ENCODE measurements at regions not wholly inside any gene's neighbourhood (a gene's known extent, or its start where the extent isn't known, plus 50 kb on each side); places are given as distances from the start of the nearest gene placed in this dataset.

- no peak overlapping the region for H3K27ac ChIP-seq
- no peak overlapping the region for H3K4me3 ChIP-seq
- DNase-seq (no peak), ATAC-seq (no peak)
- no peaks in the 10 kb centered on the region for H3K9me3 ChIP-seq
- no peaks in the 10 kb centered on the region for H3K27me3 ChIP-seq
- H3K4me1 ChIP-seq: no peaks in the 10 kb centered on the region
- TF ChIP-seq CTCF (IDR thresholded peaks at IDR 0.05): no peak
- intact Hi-C loops (cut with DNase I): no loop called here
- H3K36me3 ChIP-seq: no peaks in the 10 kb centered on the region
Measured at GRCh38 chr14:84850595-84850994, 679.3 kb upstream of the FLRT2 start.

- Histone ChIP-seq H3K4me1 (no peaks in the 10 kb centered on the region), H3K36me3 (no peaks in the 10 kb centered on the region), H3K27ac (no peak overlapping the region), H3K9me3 (no peaks in the 10 kb centered on the region), H3K4me3 (no peak overlapping the region), H3K27me3 (no peaks in the 10 kb centered on the region)
- intact Hi-C loops (cut with DNase I): no loop called here
- no peak for ATAC-seq
- DNase-seq: no peak
- TF ChIP-seq CTCF (IDR thresholded peaks at IDR 0.05): no peak
Measured at GRCh38 chr14:84856751-84857534, 673.0 kb upstream of the FLRT2 start.

- Histone ChIP-seq H3K4me1 (no peaks in the 10 kb centered on the region), H3K4me3 (no peak overlapping the region), H3K27ac (no peak overlapping the region), H3K27me3 (no peaks in the 10 kb centered on the region), H3K9me3 (no peaks in the 10 kb centered on the region), H3K36me3 (no peaks in the 10 kb centered on the region)
- no peak for ATAC-seq
- no peak for DNase-seq
- TF ChIP-seq CTCF (IDR thresholded peaks at IDR 0.05): no peak
- intact Hi-C loops (cut with DNase I): no loop called here
Measured at GRCh38 chr14:84857571-84857970, 672.4 kb upstream of the FLRT2 start.

GRCh38 chr14:84859116-84859515 is 670.8 kb upstream of the FLRT2 start:
- no peak overlapping the region for H3K4me3 ChIP-seq
- intact Hi-C loops (cut with DNase I): no loop called here
- no peaks in the 10 kb centered on the region for H3K36me3 ChIP-seq
- H3K4me1 ChIP-seq: no peaks in the 10 kb centered on the region
- no peak overlapping the region for H3K27ac ChIP-seq
- no peak for TF ChIP-seq CTCF (IDR thresholded peaks at IDR 0.05)
- DNase-seq: no peak
- no peaks in the 10 kb centered on the region for H3K27me3 ChIP-seq
- H3K9me3 ChIP-seq: no peaks in the 10 kb centered on the region
- ATAC-seq: no peak

- Histone ChIP-seq H3K4me1 (no peaks in the 10 kb centered on the region), H3K4me3 (no peak overlapping the region), H3K27ac (no peak overlapping the region), H3K36me3 (no peaks in the 10 kb centered on the region), H3K9me3 (no peaks in the 10 kb centered on the region), H3K27me3 (no peaks in the 10 kb centered on the region)
- intact Hi-C loops (cut with DNase I): no loop called here
- DNase-seq (no peak), ATAC-seq (no peak)
- no peak for TF ChIP-seq CTCF (IDR thresholded peaks at IDR 0.05)
Measured at GRCh38 chr14:84864548-84865271, 665.2 kb upstream of the FLRT2 start.
